HG03045 (cell line): ENCODE measurements at regions not wholly inside any gene's neighbourhood (a gene's known extent, or its start where the extent isn't known, plus 50 kb on each side); places are given as distances from the start of the nearest gene placed in this dataset.
"Not testable (repeated sequence)": the region's sequence is repeated elsewhere in the genome, so short reads cannot be mapped to it uniquely, and the experiment has no call there.

Experiments used
- ATAC-seq: cut with Tn5 transposase; IDR thresholded peaks from one replicate; pipeline ENCODE4 v1.9.1; 2021; ENCODE audit warnings: mild to moderate bottlenecking, moderate library complexity; ENCODE audit not compliant: unreplicated experiment

GRCh38 chr4:18441203-18441590, 419.6 kb upstream of the LCORL start:
- ATAC-seq, result no peak

- ATAC-seq, result no peak
Observed at GRCh38 chr4:18440527-18441202, 419.1 kb upstream of the LCORL start.

GRCh38 chr4:18439311-18439710, 417.8 kb upstream of the LCORL start:
- no peak for ATAC-seq

GRCh38 chr4:18435781-18436180, 414.2 kb upstream of the LCORL start:
- ATAC-seq, result no peak

- ATAC-seq, result no peak
Observed at GRCh38 chr4:18422685-18423084, 401.1 kb upstream of the LCORL start.

GRCh38 chr4:18421519-18421918, 400.0 kb upstream of the LCORL start:
- ATAC-seq, result no peak

- ATAC-seq, result no peak
Observed at GRCh38 chr4:18419780-18420179, 398.2 kb upstream of the LCORL start.

- not testable (repeated sequence) for ATAC-seq
Observed at GRCh38 chr4:18418195-18418898, 396.8 kb upstream of the LCORL start.

- not testable (repeated sequence) for ATAC-seq
Observed at GRCh38 chr4:18417651-18418050, 396.1 kb upstream of the LCORL start.

GRCh38 chr4:18406264-18406663, 384.7 kb upstream of the LCORL start:
- ATAC-seq, result no peak

- no peak for ATAC-seq
Observed at GRCh38 chr4:18405054-18405453, 383.5 kb upstream of the LCORL start.

- no peak for ATAC-seq
Observed at GRCh38 chr4:18404642-18405041, 383.1 kb upstream of the LCORL start.

GRCh38 chr4:18403327-18403726, 381.8 kb upstream of the LCORL start:
- ATAC-seq, result no peak

- ATAC-seq, result no peak
Observed at GRCh38 chr4:18401868-18402267, 380.3 kb upstream of the LCORL start.

- ATAC-seq, result no peak
Observed at GRCh38 chr4:18401425-18401824, 379.9 kb upstream of the LCORL start.

GRCh38 chr4:18398661-18399060, 377.1 kb upstream of the LCORL start:
- ATAC-seq, result no peak

GRCh38 chr4:18397681-18398390, 376.3 kb upstream of the LCORL start:
- ATAC-seq, result no peak

GRCh38 chr4:18394656-18395055, 373.1 kb upstream of the LCORL start:
- ATAC-seq, result no peak

GRCh38 chr4:18391354-18391728, 369.8 kb upstream of the LCORL start:
- no peak for ATAC-seq

- ATAC-seq, result no peak
Observed at GRCh38 chr4:18390655-18391353, 369.2 kb upstream of the LCORL start.

GRCh38 chr4:18389115-18389514, 367.6 kb upstream of the LCORL start:
- no peak for ATAC-seq
